HL-60 (cell line): ENCODE measurements at regions not wholly inside any gene's neighbourhood (a gene's known extent, or its start where the extent isn't known, plus 50 kb on each side); places are given as distances from the start of the nearest gene placed in this dataset.

ENCODE experiments used
- DNase-seq, 2 experiments: peaks; one replicate each; pipeline ENCODE4 v3.0.0-alpha.2; 2010 to 2020; ENCODE audit warnings: low read depth in 1 of 2, low spot score in 1 of 2
- H3K27ac ChIP-seq: fragments of 250-450 bp; sonication (Bioruptor Pico); replicated peaks from 2 replicates; pipeline ENCODE4 v1.5.1; 2020; ENCODE audit warnings: mild to moderate bottlenecking, moderate library complexity
- H3K27me3 ChIP-seq: fragments of 250-450 bp; sonication (Bioruptor Pico); 2 replicates; pipeline ENCODE4 v1.5.1; 2021; ENCODE audit warnings: mild to moderate bottlenecking, moderate library complexity; ENCODE audit not compliant: insufficient read depth, poor library complexity, severe bottlenecking
- H3K4me3 ChIP-seq: replicated peaks from 2 replicates; pipeline ENCODE4 v1.5.1; 2011; ENCODE audit warnings: mild to moderate bottlenecking, control low read depth, low read length; ENCODE audit not compliant: insufficient read depth
- CTCF ChIP-seq: IDR thresholded peaks from one replicate; pipeline ENCODE4 v1.5.1; 2011; ENCODE audit warnings: low read length, control low read depth, inconsistent platforms; ENCODE audit not compliant: insufficient read depth
- GABPA ChIP-seq: IDR thresholded peaks from 2 replicates; pipeline ENCODE4 v1.6.1; 2012; ENCODE audit warnings: low read depth
- POLR2AphosphoS5 ChIP-seq: IDR thresholded peaks from 2 replicates; pipeline ENCODE4 v1.6.1; 2012; ENCODE audit warnings: low read depth
- SPI1 ChIP-seq: IDR thresholded peaks from 2 replicates; pipeline ENCODE4 v1.6.1; 2012; ENCODE audit warnings: low read depth, mild to moderate bottlenecking, borderline replicate concordance
- TF ChIP-seq, protein P1 (sequence below): IDR thresholded peaks from 2 replicates; pipeline ENCODE4 v1.6.1; 2012; ENCODE audit warnings: low read depth; ENCODE audit not compliant: insufficient replicate concordance

- no peak for TF ChIP-seq POLR2AphosphoS5
- TF ChIP-seq, protein P1, sequence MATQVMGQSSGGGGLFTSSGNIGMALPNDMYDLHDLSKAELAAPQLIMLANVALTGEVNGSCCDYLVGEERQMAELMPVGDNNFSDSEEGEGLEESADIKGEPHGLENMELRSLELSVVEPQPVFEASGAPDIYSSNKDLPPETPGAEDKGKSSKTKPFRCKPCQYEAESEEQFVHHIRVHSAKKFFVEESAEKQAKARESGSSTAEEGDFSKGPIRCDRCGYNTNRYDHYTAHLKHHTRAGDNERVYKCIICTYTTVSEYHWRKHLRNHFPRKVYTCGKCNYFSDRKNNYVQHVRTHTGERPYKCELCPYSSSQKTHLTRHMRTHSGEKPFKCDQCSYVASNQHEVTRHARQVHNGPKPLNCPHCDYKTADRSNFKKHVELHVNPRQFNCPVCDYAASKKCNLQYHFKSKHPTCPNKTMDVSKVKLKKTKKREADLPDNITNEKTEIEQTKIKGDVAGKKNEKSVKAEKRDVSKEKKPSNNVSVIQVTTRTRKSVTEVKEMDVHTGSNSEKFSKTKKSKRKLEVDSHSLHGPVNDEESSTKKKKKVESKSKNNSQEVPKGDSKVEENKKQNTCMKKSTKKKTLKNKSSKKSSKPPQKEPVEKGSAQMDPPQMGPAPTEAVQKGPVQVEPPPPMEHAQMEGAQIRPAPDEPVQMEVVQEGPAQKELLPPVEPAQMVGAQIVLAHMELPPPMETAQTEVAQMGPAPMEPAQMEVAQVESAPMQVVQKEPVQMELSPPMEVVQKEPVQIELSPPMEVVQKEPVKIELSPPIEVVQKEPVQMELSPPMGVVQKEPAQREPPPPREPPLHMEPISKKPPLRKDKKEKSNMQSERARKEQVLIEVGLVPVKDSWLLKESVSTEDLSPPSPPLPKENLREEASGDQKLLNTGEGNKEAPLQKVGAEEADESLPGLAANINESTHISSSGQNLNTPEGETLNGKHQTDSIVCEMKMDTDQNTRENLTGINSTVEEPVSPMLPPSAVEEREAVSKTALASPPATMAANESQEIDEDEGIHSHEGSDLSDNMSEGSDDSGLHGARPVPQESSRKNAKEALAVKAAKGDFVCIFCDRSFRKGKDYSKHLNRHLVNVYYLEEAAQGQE: no peak
- TF ChIP-seq GABPA: no peak
- DNase-seq: no peak
- no peaks in the 10 kb centered on the region for H3K27me3 ChIP-seq
- H3K27ac ChIP-seq: no peak overlapping the region
- no peak overlapping the region for H3K4me3 ChIP-seq
Observed at GRCh38 chr16:87199379-87199778, 117.8 kb downstream of the C16orf95 start.

GRCh38 chr16:87199901-87200300 is 117.3 kb downstream of the C16orf95 start:
- no peaks in the 10 kb centered on the region for H3K27me3 ChIP-seq
- no peak overlapping the region for H3K27ac ChIP-seq
- no peak for DNase-seq
- H3K4me3 ChIP-seq: no peak overlapping the region
- no peak for TF ChIP-seq GABPA

GRCh38 chr16:87200637-87201036 is 116.6 kb downstream of the C16orf95 start:
- Histone ChIP-seq H3K27ac (no peak overlapping the region), H3K4me3 (no peak overlapping the region), H3K27me3 (no peaks in the 10 kb centered on the region)
- no peak for DNase-seq
- TF ChIP-seq POLR2AphosphoS5 (no peak), GABPA (no peak), CTCF (no peak), SPI1 (no peak)
- TF ChIP-seq, protein P1: no peak

DNA sequence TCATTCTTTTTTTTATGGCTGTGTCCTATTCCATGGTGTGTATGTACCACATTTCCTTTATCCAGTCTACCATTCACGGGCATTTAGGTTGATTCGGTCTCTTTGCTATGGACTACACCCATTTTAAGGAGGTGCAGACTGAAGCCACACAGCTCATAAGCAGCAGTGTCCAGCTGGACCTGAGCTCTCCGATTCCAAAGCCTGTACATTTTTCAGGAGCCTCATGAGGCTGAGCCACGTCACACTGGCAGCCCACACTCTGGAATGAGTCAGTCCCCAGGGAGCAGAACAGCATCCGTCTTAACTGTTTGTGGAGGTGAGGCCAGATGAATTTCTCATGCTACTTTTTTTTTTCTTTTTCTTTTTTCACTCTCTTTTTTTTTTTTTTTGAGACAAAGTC is 116.1 kb downstream of the C16orf95 start:
- no peak overlapping the region for H3K4me3 ChIP-seq
- no peak overlapping the region for H3K27ac ChIP-seq
- no peaks in the 10 kb centered on the region for H3K27me3 ChIP-seq
- DNase-seq: no peak
- no peak for TF ChIP-seq CTCF
- TF ChIP-seq, protein P1: no peak
- TF ChIP-seq SPI1: no peak
- TF ChIP-seq GABPA: no peak
- no peak for TF ChIP-seq POLR2AphosphoS5
